H1 (cell line): ENCODE measurements at regions not wholly inside any gene's neighbourhood (a gene's known extent, or its start where the extent isn't known, plus 50 kb on each side); places are given as distances from the start of the nearest gene placed in this dataset.

Source experiments
- CTCF ChIA-PET: fragments of 300-600 bp; sonication (Branson Sonifier 250); formaldehyde crosslinking; loops from one replicate; lab custom pipeline; 2021; ENCODE audit not compliant: partially characterized antibody; lab: Charles Lee
- POLR2A ChIA-PET: fragments of 300-600 bp; sonication (Branson Sonifier 250); formaldehyde crosslinking; loops from one replicate; lab custom pipeline; 2021; ENCODE audit warnings: inconsistent platforms; ENCODE audit not compliant: partially characterized antibody; lab: Charles Lee
- DNase-seq, 2 experiments: peaks; one replicate each; pipeline versions ENCODE4 v3.0.0 to v3.0.0-alpha.2; 2010 to 2022; ENCODE audit warnings: low spot score in 2 of 2, low read depth in 1 of 2, mixed read lengths in 1 of 2
- FAIRE-seq: peaks from 2 replicates; lab custom pipeline; 2011; peaks lifted over from hg19 to GRCh38; lab: Jason Lieb, UNC
- H2AFZ ChIP-seq: 2 replicates; pipeline ENCODE4 v1.8.1; 2012; ENCODE audit warnings: low read length, inconsistent platforms
- H2AK5ac ChIP-seq: 2 replicates; pipeline ENCODE4 v1.6.1; 2013; ENCODE audit warnings: low read depth, low read length
- H2BK120ac ChIP-seq: replicated peaks from 2 replicates; pipeline ENCODE3; 2013; ENCODE audit warnings: low read depth, low read length, inconsistent platforms
- H2BK12ac ChIP-seq: 2 replicates; pipeline ENCODE4 v1.6.1; 2013; ENCODE audit warnings: low read depth, low read length
- H2BK15ac ChIP-seq: 2 replicates; pipeline ENCODE4 v1.6.1; 2013; ENCODE audit warnings: low read length
- H2BK20ac ChIP-seq: 2 replicates; pipeline ENCODE4 v1.6.1; 2013; ENCODE audit warnings: low read length
- H2BK5ac ChIP-seq: 2 replicates; pipeline ENCODE4 v1.6.1; 2013; ENCODE audit warnings: low read depth, low read length
- H3K14ac ChIP-seq: 2 replicates; pipeline ENCODE4 v1.6.1; 2013; ENCODE audit warnings: inconsistent platforms; ENCODE audit not compliant: insufficient read length
- H3K18ac ChIP-seq: 2 replicates; pipeline ENCODE4 v1.6.1; 2013; ENCODE audit warnings: low read length; ENCODE audit errors: extremely low read depth
- H3K23ac ChIP-seq: 2 replicates; pipeline ENCODE4 v1.6.1; 2013; ENCODE audit warnings: inconsistent platforms; ENCODE audit not compliant: insufficient read length
- H3K23me2 ChIP-seq: 2 replicates; pipeline ENCODE4 v1.6.1; 2013; ENCODE audit warnings: low read depth, low read length
- H3K27ac ChIP-seq: 2 replicates; pipeline ENCODE4 v1.6.1; 2011; ENCODE audit warnings: low read depth, low read length, inconsistent platforms
- H3K27me3 ChIP-seq, 4 experiments: replicated peaks in 1 of 4; 1 replicate in 1 of 4; 2 replicates in 3 of 4; pipeline versions ENCODE4 v1.6.1 to v1.8.1; 2011 to 2013; ENCODE audit warnings: low read length in 3 of 4, mild to moderate bottlenecking in 3 of 4, inconsistent platforms in 2 of 4, mixed read lengths in 2 of 4, moderate library complexity in 1 of 4; ENCODE audit not compliant: control insufficient read depth in 3 of 4, insufficient read depth in 3 of 4; ENCODE audit errors: extremely low read depth in 1 of 4
- H3K36me3 ChIP-seq, 4 experiments: 2 replicates each; pipeline versions ENCODE4 v1.6.1 to v1.8.1; 2011 to 2013; ENCODE audit warnings: mild to moderate bottlenecking in 4 of 4, low read length in 3 of 4, moderate library complexity in 2 of 4, control low read depth in 1 of 4, inconsistent platforms in 1 of 4; ENCODE audit not compliant: insufficient read depth in 4 of 4, control insufficient read depth in 2 of 4
- H3K4ac ChIP-seq: replicated peaks from 2 replicates; pipeline ENCODE3; 2013; ENCODE audit warnings: low read length, low read depth, mixed read lengths, inconsistent platforms; ENCODE audit not compliant: insufficient read length
- H3K4me1 ChIP-seq, 4 experiments: replicated peaks in 1 of 4; 1 replicate in 1 of 4; 2 replicates in 3 of 4; pipeline versions ENCODE4 v1.6.1 to v1.8.1; 2011 to 2013; ENCODE audit warnings: low read length in 3 of 4, inconsistent platforms in 2 of 4, mixed read lengths in 1 of 4; ENCODE audit not compliant: insufficient read depth in 4 of 4, control insufficient read depth in 3 of 4
- H3K4me2 ChIP-seq, 2 experiments: 2 replicates each; pipeline versions ENCODE4 v1.6.1 to v1.8.1; 2011 to 2013; ENCODE audit warnings: low read depth in 2 of 2, low read length in 2 of 2, control low read depth in 1 of 2, inconsistent platforms in 1 of 2, mild to moderate bottlenecking in 1 of 2; ENCODE audit not compliant: insufficient read depth in 1 of 2
- H3K4me3 ChIP-seq, 4 experiments: fragments of 200-600, 300-600 bp in 1 of 4; sonication (generic), shearing (Covaris generic), sonication (Bioruptor Twin) in 1 of 4; 2 replicates each; pipeline versions ENCODE4 v1.5.1 to v1.8.1; 2011 to 2016; ENCODE audit warnings: low read length in 4 of 4, low read depth in 3 of 4, control low read depth in 2 of 4, inconsistent platforms in 2 of 4, mild to moderate bottlenecking in 2 of 4, mixed read lengths in 1 of 4, moderate library complexity in 1 of 4; ENCODE audit not compliant: insufficient read depth in 2 of 4; ENCODE audit errors: extremely low read depth in 1 of 4
- H3K56ac ChIP-seq: replicated peaks from 2 replicates; pipeline ENCODE3; 2013; ENCODE audit warnings: low read depth, mild to moderate bottlenecking, mixed read lengths, low read length, inconsistent platforms; ENCODE audit not compliant: insufficient read length
- H3K79me1 ChIP-seq: 2 replicates; pipeline ENCODE4 v1.6.1; 2013; ENCODE audit warnings: low read depth, low read length, control low read depth
- H3K79me2 ChIP-seq, 2 experiments: 2 replicates each; pipeline versions ENCODE4 v1.6.1 to v1.8.1; 2012 to 2013; ENCODE audit warnings: low read length in 2 of 2, mild to moderate bottlenecking in 2 of 2, inconsistent platforms in 1 of 2; ENCODE audit not compliant: insufficient read depth in 2 of 2, control insufficient read depth in 1 of 2
- H3K9ac ChIP-seq, 4 experiments: replicated peaks in 1 of 4; 1 replicate in 1 of 4; 2 replicates in 3 of 4; pipeline versions ENCODE4 v1.6.1 to v1.8.1; 2011 to 2013; ENCODE audit warnings: low read depth in 3 of 4, low read length in 3 of 4, control low read depth in 2 of 4, mild to moderate bottlenecking in 2 of 4, moderate library complexity in 2 of 4, inconsistent platforms in 1 of 4; ENCODE audit errors: extremely low read depth in 1 of 4
- H3K9me3 ChIP-seq, 2 experiments: 2 replicates each; pipeline versions ENCODE4 v1.6.1 to v1.8.1; 2012 to 2013; ENCODE audit warnings: mild to moderate bottlenecking in 2 of 2, moderate library complexity in 2 of 2, control low read depth in 1 of 2, inconsistent platforms in 1 of 2, low read depth in 1 of 2, low read length in 1 of 2, mixed read lengths in 1 of 2; ENCODE audit not compliant: insufficient read depth in 2 of 2
- H4K20me1 ChIP-seq, 2 experiments: replicated peaks in 1 of 2; 2 replicates each; pipeline versions ENCODE3 to v1.8.1; 2011 to 2013; ENCODE audit warnings: inconsistent platforms in 2 of 2, low read length in 2 of 2, mild to moderate bottlenecking in 1 of 2; ENCODE audit not compliant: insufficient read depth in 2 of 2, control insufficient read depth in 1 of 2
- H4K5ac ChIP-seq: 2 replicates; pipeline ENCODE4 v1.6.1; 2013; ENCODE audit warnings: low read length, low read depth, mixed read lengths, inconsistent platforms; ENCODE audit not compliant: insufficient read length
- H4K8ac ChIP-seq: 2 replicates; pipeline ENCODE4 v1.8.0; 2013; ENCODE audit warnings: mild to moderate bottlenecking, moderate library complexity, low read length, inconsistent platforms; ENCODE audit not compliant: insufficient read depth; ENCODE audit errors: extremely low read depth
- H4K91ac ChIP-seq: replicated peaks from 2 replicates; pipeline ENCODE3; 2013; ENCODE audit warnings: low read length, mixed read lengths, inconsistent platforms; ENCODE audit not compliant: insufficient read length
- BACH1 ChIP-seq: IDR thresholded peaks from 2 replicates; pipeline ENCODE4 v1.6.1; 2012; ENCODE audit warnings: low read length, improper control_type of control experiment
- BCL11A ChIP-seq, 2 experiments: IDR thresholded peaks; one replicate each; pipeline ENCODE4 v1.6.1; 2011; ENCODE audit warnings: low read depth in 2 of 2, low read length in 2 of 2, mild to moderate bottlenecking in 2 of 2
- BRCA1 ChIP-seq: IDR thresholded peaks from 2 replicates; pipeline ENCODE4 v1.6.1; 2012; ENCODE audit warnings: low read depth, low read length, improper control_type of control experiment
- CBX8 ChIP-seq: fragments of 300-800, 300-1000 bp; sonication (generic); IDR thresholded peaks from 2 replicates; pipeline ENCODE4 v1.7.1; 2016; ENCODE audit warnings: low read depth, low read length, borderline replicate concordance
- EGR1 ChIP-seq: IDR thresholded peaks from 2 replicates; pipeline ENCODE4 v1.6.1; 2011; ENCODE audit warnings: low read depth, low read length, borderline replicate concordance
- EP300 ChIP-seq, 2 experiments: IDR thresholded peaks; 1 replicate in 1 of 2; 2 replicates in 1 of 2; pipeline ENCODE4 v1.6.1; 2011 to 2012; ENCODE audit warnings: low read depth in 2 of 2, low read length in 2 of 2, mild to moderate bottlenecking in 2 of 2, borderline replicate concordance in 1 of 2, inconsistent platforms in 1 of 2, moderate library complexity in 1 of 2
- EZH2 ChIP-seq: fragments of 200-600 bp; sonication (generic); IDR thresholded peaks from 2 replicates; pipeline ENCODE4 v1.7.1; 2012; ENCODE audit warnings: low read depth, mild to moderate bottlenecking, moderate library complexity, low read length, inconsistent platforms; ENCODE audit not compliant: severe bottlenecking
- NANOG ChIP-seq: IDR thresholded peaks from 2 replicates; pipeline ENCODE4 v1.6.1; 2011; ENCODE audit warnings: low read length, low read depth, mild to moderate bottlenecking, inconsistent platforms; ENCODE audit not compliant: insufficient read depth, poor library complexity, severe bottlenecking
- POLR2A ChIP-seq, 2 experiments: IDR thresholded peaks; 1 replicate in 1 of 2; 2 replicates in 1 of 2; pipeline ENCODE4 v1.6.1; 2011; ENCODE audit warnings: low read depth in 2 of 2, low read length in 2 of 2, mild to moderate bottlenecking in 2 of 2; ENCODE audit errors: control extremely low read depth in 1 of 2
- POU5F1 ChIP-seq: IDR thresholded peaks from 2 replicates; pipeline ENCODE4 v1.6.1; 2011; ENCODE audit warnings: low read depth, mild to moderate bottlenecking, low read length, moderate library complexity
- RAD21 ChIP-seq, 2 experiments: IDR thresholded peaks in 1 of 2; conservative IDR thresholded peaks in 1 of 2; 2 replicates each; pipeline ENCODE4 v1.6.1; 2011; ENCODE audit warnings: low read depth in 2 of 2, low read length in 2 of 2, improper control_type of control experiment in 1 of 2, inconsistent platforms in 1 of 2, mild to moderate bottlenecking in 1 of 2, moderate library complexity in 1 of 2
- SP1 ChIP-seq: IDR thresholded peaks from 2 replicates; pipeline ENCODE4 v1.6.1; 2011; ENCODE audit warnings: low read depth, low read length
- SRF ChIP-seq: IDR thresholded peaks from 2 replicates; pipeline ENCODE4 v1.6.1; 2011; ENCODE audit warnings: mild to moderate bottlenecking, low read depth, low read length, moderate library complexity
- SUZ12 ChIP-seq: fragments of 200-600 bp; sonication (generic); IDR thresholded peaks from 2 replicates; pipeline ENCODE4 v1.6.1; 2012; ENCODE audit warnings: mild to moderate bottlenecking, inconsistent platforms, low read length, moderate library complexity, mixed read lengths
- WGBS, 2 experiments: shearing (Covaris generic) in 1 of 2; methylation state at CpG; one replicate each; pipeline versions ENCODE4 v1.1.6 to v1.1.7; 2013 to 2015; ENCODE audit warnings: low lambda C conversion rate in 2 of 2, mixed read lengths in 2 of 2, inconsistent platforms in 1 of 2, low coverage in 1 of 2, missing lambda C conversion rate in 1 of 2; ENCODE audit not compliant: insufficient replicate concordance in 2 of 2, insufficient coverage in 1 of 2, insufficient read length in 1 of 2; ENCODE audit errors: extremely low coverage in 1 of 2, missing lambda C conversion rate in 1 of 2; 5-methylcytosine and 5-hydroxymethylcytosine counted together

DNA sequence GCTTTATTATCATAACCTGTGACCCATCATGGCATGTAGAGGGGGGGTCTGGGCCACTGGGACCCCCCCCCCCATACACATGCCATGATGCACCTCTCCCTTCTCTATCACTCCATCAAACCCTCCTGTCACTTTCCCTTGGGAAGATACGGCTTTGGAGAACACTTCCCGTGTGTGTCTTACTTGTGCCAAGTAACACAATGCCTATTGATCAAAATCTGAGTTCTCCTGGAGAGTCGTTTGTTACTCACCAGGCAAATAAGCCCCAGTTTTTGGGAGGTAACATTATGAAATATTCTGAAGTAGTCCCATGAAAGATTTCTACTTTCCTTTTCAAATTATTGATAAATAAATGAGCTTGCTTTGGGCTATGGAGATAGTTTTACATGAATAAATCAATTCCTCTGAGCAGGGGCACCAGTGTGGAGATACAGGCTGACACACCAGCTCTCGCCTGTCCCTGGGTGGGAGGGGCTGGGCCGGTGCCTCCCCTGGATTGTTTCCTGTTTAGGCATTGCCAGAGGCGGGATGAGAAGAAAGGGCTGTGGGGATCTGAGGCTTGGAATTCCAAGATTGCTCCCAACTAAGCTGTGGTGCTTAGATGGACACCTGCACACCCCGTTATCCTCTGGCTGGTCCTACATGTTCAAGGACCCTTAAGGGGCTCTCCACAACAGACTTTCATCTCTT is 63.2 kb upstream of the WWC2 start:
- H3K27ac ChIP-seq: no peak overlapping the region
- TF ChIP-seq BRCA1 (no peak), EZH2 (no peak), BACH1 (no peak), NANOG (no peak), SRF (no peak), POU5F1 (no peak), EGR1 (no peak), EP300 (IDR thresholded peaks at IDR 0.05; ENCODE audit: borderline replicate concordance in 1 of 2, low read depth in 2 of 2, low read length in 2 of 2) (no peak), POLR2A (IDR thresholded peaks at IDR 0.05; ENCODE audit: control extremely low read depth in 1 of 2, low read depth in 2 of 2, low read length in 2 of 2) (no peak), SP1 (no peak), CBX8 (no peak), BCL11A (IDR thresholded peaks at IDR 0.05; ENCODE audit: low read depth in 2 of 2, low read length in 2 of 2) (no peak), RAD21 (IDR thresholded peaks at IDR 0.05 in 1 of 2, conservative IDR thresholded peaks at IDR 0.05 in 1 of 2; ENCODE audit: low read depth in 2 of 2, low read length in 2 of 2) (no peak), SUZ12 (no peak)

More for the DNA sequence above, 63.2 kb upstream of the WWC2 start:
- no peak overlapping the region for H3K56ac ChIP-seq
- no peak overlapping the region for H2BK15ac ChIP-seq
- no peak overlapping the region for H3K4me2 ChIP-seq
- no peak overlapping the region for H3K4ac ChIP-seq
- no peak overlapping the region for H4K8ac ChIP-seq
- H4K91ac ChIP-seq: no peak overlapping the region
- DNase-seq: no peak
- H3K23ac ChIP-seq: no peak overlapping the region
- FAIRE-seq: no peak
- no peak overlapping the region for H4K5ac ChIP-seq
- H3K27me3 ChIP-seq: no peaks in the 10 kb centered on the region
- H2AK5ac ChIP-seq: no peak overlapping the region
- no peaks in the 10 kb centered on the region for H4K20me1 ChIP-seq
- POLR2A ChIA-PET: no interaction called here
- no peaks in the 10 kb centered on the region for H3K4me1 ChIP-seq
- H2BK5ac ChIP-seq: no peak overlapping the region
- H3K18ac ChIP-seq: no peak overlapping the region
- no peaks in the 10 kb centered on the region for H3K36me3 ChIP-seq
- H3K4me3 ChIP-seq: no peak overlapping the region
- no peak overlapping the region for H2BK12ac ChIP-seq
- CTCF ChIA-PET: interaction anchor here (0.6 to 1.9 kb wide), 7 partner anchors 25 to 226 kb away, joined by 3 to 6 read pairs (median 3); no protein-coding TSS in a partner anchor
- no peak overlapping the region for H3K9ac ChIP-seq
- H2BK120ac ChIP-seq: no peak overlapping the region
- peak overlapping the region; percentile 58; the same call in 1 of the 2 replicates for H2AFZ ChIP-seq
- no peak overlapping the region for H3K14ac ChIP-seq
- no peaks in the 10 kb centered on the region for H3K23me2 ChIP-seq
- WGBS, 2 experiments: 81% methylated on average over 7 of the region's 7 CpGs; no CpG with 5 or more reads in 1 of the 2 experiments
- no peaks in the 10 kb centered on the region for H3K79me2 ChIP-seq
- H2BK20ac ChIP-seq: no peak overlapping the region
- H3K9me3 ChIP-seq: no peaks in the 10 kb centered on the region
- no peaks in the 10 kb centered on the region for H3K79me1 ChIP-seq
